ENCODE measurements at regions not wholly inside any gene's neighbourhood (a gene's known extent, or its start where the extent isn't known, plus 50 kb on each side); places are given as distances from the start of the nearest gene placed in this dataset.

- CTCF ChIA-PET = interaction anchor here (1.4 kb wide), 1 partner anchor 21 kb away, joined by 4 read pairs; no protein-coding TSS in a partner anchor
Measured at GRCh38 chr1:29709704-29710280, 473.5 kb downstream of the PTPRU start.

GRCh38 chr1:29708796-29709703 lies 472.7 kb downstream of the PTPRU start:
- Mint-ChIP-seq H3K9me3 (ENCODE audit: low read depth) (no peaks in the 10 kb centered on the region), H3K4me3 (no peak overlapping the region), H3K4me1 (peaks cover 52% of the 10 kb centered on the region), H3K27me3 (peaks cover 28% of the 10 kb centered on the region), H3K27ac (peak overlapping the region; percentile 48), H3K36me3 (peaks cover 1% of the 10 kb centered on the region)
- CTCF ChIA-PET = interaction anchor here (1.4 kb wide), 1 partner anchor 20 kb away, joined by 4 read pairs; no protein-coding TSS in a partner anchor
- no peak for DNase-seq
- ATAC-seq = peak; percentile 44

More at GRCh38 chr1:29709704-29710280, 473.5 kb downstream of the PTPRU start:
- Mint-ChIP-seq H3K4me3 (no peak overlapping the region), H3K27ac (peak overlapping the region; percentile 57), H3K27me3 (peaks cover 22% of the 10 kb centered on the region), H3K36me3 (peaks cover 1% of the 10 kb centered on the region), H3K9me3 (ENCODE audit: low read depth) (no peaks in the 10 kb centered on the region), H3K4me1 (peaks cover 52% of the 10 kb centered on the region)
- DNase-seq (no peak), ATAC-seq (no peak)

GRCh38 chr1:29708381-29708780 lies 472.1 kb downstream of the PTPRU start:
- CTCF ChIA-PET = no interaction called here
- no peaks in the 10 kb centered on the region for H3K9me3 Mint-ChIP-seq (ENCODE audit: low read depth)
- DNase-seq = no peak
- peaks cover 30% of the 10 kb centered on the region for H3K27me3 Mint-ChIP-seq
- H3K4me1 Mint-ChIP-seq = peaks cover 47% of the 10 kb centered on the region
- peak overlapping the region; percentile 66 for H3K27ac Mint-ChIP-seq
- no peak for ATAC-seq
- no peak overlapping the region for H3K4me3 Mint-ChIP-seq
- peaks cover 1% of the 10 kb centered on the region for H3K36me3 Mint-ChIP-seq

GRCh38 chr1:29707796-29708195 lies 471.5 kb downstream of the PTPRU start:
- Mint-ChIP-seq H3K27me3 (peaks cover 30% of the 10 kb centered on the region), H3K9me3 (ENCODE audit: low read depth) (no peaks in the 10 kb centered on the region), H3K4me1 (peaks cover 42% of the 10 kb centered on the region), H3K36me3 (peaks cover 1% of the 10 kb centered on the region), H3K4me3 (no peak overlapping the region), H3K27ac (no peak overlapping the region)
- CTCF ChIA-PET = no interaction called here
- no peak for ATAC-seq
- DNase-seq = no peak

- Mint-ChIP-seq H3K4me1 (peaks cover 34% of the 10 kb centered on the region), H3K27ac (no peak overlapping the region), H3K4me3 (no peak overlapping the region), H3K36me3 (peaks cover 1% of the 10 kb centered on the region), H3K9me3 (ENCODE audit: low read depth) (no peaks in the 10 kb centered on the region), H3K27me3 (peaks cover 36% of the 10 kb centered on the region)
- DNase-seq (peak; percentile 53), ATAC-seq (peak; percentile 71)
- CTCF ChIA-PET = interaction anchor here (1.2 kb wide), 1 partner anchor 19 kb away, joined by 4 read pairs; no protein-coding TSS in a partner anchor
Measured at GRCh38 chr1:29706936-29707335, 470.6 kb downstream of the PTPRU start.

- Mint-ChIP-seq H3K9me3 (ENCODE audit: low read depth) (no peaks in the 10 kb centered on the region), H3K27me3 (peaks cover 42% of the 10 kb centered on the region), H3K4me3 (no peak overlapping the region), H3K36me3 (no peaks in the 10 kb centered on the region), H3K4me1 (peaks cover 14% of the 10 kb centered on the region), H3K27ac (no peak overlapping the region)
- CTCF ChIA-PET = interaction anchor here (1.6 kb wide), 2 partner anchors 9 to 10 kb away, joined by 3 to 5 read pairs; no protein-coding TSS in a partner anchor
- no peak for ATAC-seq
- DNase-seq = no peak
Measured at GRCh38 chr1:29704430-29704829, 468.1 kb downstream of the PTPRU start.

- peaks cover 45% of the 10 kb centered on the region for H3K27me3 Mint-ChIP-seq
- DNase-seq (no peak), ATAC-seq (no peak)
- no peaks in the 10 kb centered on the region for H3K9me3 Mint-ChIP-seq (ENCODE audit: low read depth)
- H3K4me3 Mint-ChIP-seq = no peak overlapping the region
- CTCF ChIA-PET = interaction anchor here (0.8 to 1.6 kb wide), 4 partner anchors 10 to 99 kb away, joined by 3 to 5 read pairs (median 3); no protein-coding TSS in a partner anchor
- peaks cover 8% of the 10 kb centered on the region for H3K4me1 Mint-ChIP-seq
- no peaks in the 10 kb centered on the region for H3K36me3 Mint-ChIP-seq
- H3K27ac Mint-ChIP-seq = no peak overlapping the region
Measured at GRCh38 chr1:29703596-29704370, 467.5 kb downstream of the PTPRU start.

GRCh38 chr1:29700491-29700890 lies 464.2 kb downstream of the PTPRU start:
- ATAC-seq (no peak), DNase-seq (no peak)
- Mint-ChIP-seq H3K27ac (no peak overlapping the region), H3K4me3 (no peak overlapping the region), H3K27me3 (peaks cover 31% of the 10 kb centered on the region), H3K36me3 (no peaks in the 10 kb centered on the region), H3K9me3 (ENCODE audit: low read depth) (no peaks in the 10 kb centered on the region), H3K4me1 (no peaks in the 10 kb centered on the region)
- CTCF ChIA-PET = no interaction called here

- DNase-seq (no peak), ATAC-seq (no peak)
- no peaks in the 10 kb centered on the region for H3K9me3 Mint-ChIP-seq (ENCODE audit: low read depth)
- H3K4me3 Mint-ChIP-seq = no peak overlapping the region
- no peaks in the 10 kb centered on the region for H3K36me3 Mint-ChIP-seq
- H3K27me3 Mint-ChIP-seq = peaks cover 20% of the 10 kb centered on the region
- CTCF ChIA-PET = interaction anchor here (0.6 kb wide), 1 partner anchor 739 kb away, joined by 3 read pairs; no protein-coding TSS in a partner anchor
- H3K27ac Mint-ChIP-seq = no peak overlapping the region
- H3K4me1 Mint-ChIP-seq = no peaks in the 10 kb centered on the region
Measured at GRCh38 chr1:29698626-29699025, 462.3 kb downstream of the PTPRU start.

GRCh38 chr1:29698033-29698432 lies 461.7 kb downstream of the PTPRU start:
- Mint-ChIP-seq H3K36me3 (no peaks in the 10 kb centered on the region), H3K4me3 (no peak overlapping the region), H3K27ac (no peak overlapping the region), H3K27me3 (peaks cover 21% of the 10 kb centered on the region), H3K4me1 (no peaks in the 10 kb centered on the region), H3K9me3 (ENCODE audit: low read depth) (no peaks in the 10 kb centered on the region)
- CTCF ChIA-PET = no interaction called here
- DNase-seq (no peak), ATAC-seq (no peak)

GRCh38 chr1:29697391-29697780 lies 461.1 kb downstream of the PTPRU start:
- ATAC-seq (no peak), DNase-seq (no peak)
- no peaks in the 10 kb centered on the region for H3K9me3 Mint-ChIP-seq (ENCODE audit: low read depth)
- peaks cover 17% of the 10 kb centered on the region for H3K27me3 Mint-ChIP-seq
- H3K36me3 Mint-ChIP-seq = no peaks in the 10 kb centered on the region
- H3K4me3 Mint-ChIP-seq = no peak overlapping the region
- CTCF ChIA-PET = no interaction called here
- H3K27ac Mint-ChIP-seq = no peak overlapping the region
- H3K4me1 Mint-ChIP-seq = no peaks in the 10 kb centered on the region

- peaks cover 17% of the 10 kb centered on the region for H3K27me3 Mint-ChIP-seq
- no peaks in the 10 kb centered on the region for H3K4me1 Mint-ChIP-seq
- H3K4me3 Mint-ChIP-seq = no peak overlapping the region
- DNase-seq (no peak), ATAC-seq (no peak)
- CTCF ChIA-PET = no interaction called here
- H3K27ac Mint-ChIP-seq = no peak overlapping the region
- H3K36me3 Mint-ChIP-seq = no peaks in the 10 kb centered on the region
- H3K9me3 Mint-ChIP-seq (ENCODE audit: low read depth) = no peaks in the 10 kb centered on the region
Measured at GRCh38 chr1:29696656-29697390, 460.5 kb downstream of the PTPRU start.

GRCh38 chr1:29695803-29696202 lies 459.5 kb downstream of the PTPRU start:
- CTCF ChIA-PET = no interaction called here
- H3K27ac Mint-ChIP-seq = no peak overlapping the region
- no peaks in the 10 kb centered on the region for H3K9me3 Mint-ChIP-seq (ENCODE audit: low read depth)
- DNase-seq = no peak
- H3K36me3 Mint-ChIP-seq = no peaks in the 10 kb centered on the region
- peaks cover 15% of the 10 kb centered on the region for H3K27me3 Mint-ChIP-seq
- ATAC-seq = no peak
- no peaks in the 10 kb centered on the region for H3K4me1 Mint-ChIP-seq
- no peak overlapping the region for H3K4me3 Mint-ChIP-seq

Measured in activated CD8-positive, alpha-beta memory T cell treated with anti-CD3 and anti-CD28 coated beads, Interleukin-2, amount 10 ng/mL, durations not matched to agents 7 days and 5 days (primary cell).